NB4 (cell line): ENCODE measurements at regions not wholly inside any gene's neighbourhood (a gene's known extent, or its start where the extent isn't known, plus 50 kb on each side); places are given as distances from the start of the nearest gene placed in this dataset.

ENCODE experiments used
- DNase-seq: peaks from one replicate; pipeline ENCODE4 v3.0.0; 2010; ENCODE audit warnings: low read depth
- H3K4me3 ChIP-seq: one replicate; pipeline ENCODE4 v1.5.1; 2011; ENCODE audit warnings: mild to moderate bottlenecking, low read depth, low read length, moderate library complexity
- MAX ChIP-seq: IDR thresholded peaks from 2 replicates; pipeline ENCODE4 v1.6.1; 2011; ENCODE audit warnings: low read depth, low read length
- MYC ChIP-seq: IDR thresholded peaks from 2 replicates; pipeline ENCODE4 v1.6.1; 2011; ENCODE audit warnings: low read depth, low read length
- POLR2A ChIP-seq: IDR thresholded peaks from 2 replicates; pipeline ENCODE4 v1.6.1; 2011; ENCODE audit warnings: mild to moderate bottlenecking; ENCODE audit not compliant: insufficient read length; ENCODE audit errors: extremely low read depth
- TF ChIP-seq, protein P1 (sequence below): IDR thresholded peaks from one replicate; pipeline ENCODE4 v1.5.1; 2012; ENCODE audit warnings: low read depth, low read length

DNA sequence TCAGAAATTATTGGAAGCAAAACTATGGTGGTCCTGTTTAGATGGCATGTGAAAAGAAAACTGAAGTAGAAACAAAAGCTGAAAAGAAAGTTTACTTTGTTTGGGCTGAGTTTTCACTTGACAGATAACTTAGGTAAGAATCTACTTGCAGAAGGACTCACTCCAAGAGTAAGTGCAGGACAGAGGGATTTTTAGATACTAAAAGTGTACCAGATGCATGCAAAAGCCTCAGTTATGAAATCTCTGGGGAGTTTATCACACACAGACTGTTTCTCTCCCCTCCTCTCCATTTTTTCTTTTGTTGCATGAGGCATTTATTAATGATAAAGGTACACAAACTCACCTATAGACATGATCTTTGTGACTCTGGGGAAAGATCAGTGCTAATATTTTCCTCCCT lies 127.5 kb upstream of the GIMD1 start:
- DNase-seq = peak; percentile 30
- TF ChIP-seq, protein P1, sequence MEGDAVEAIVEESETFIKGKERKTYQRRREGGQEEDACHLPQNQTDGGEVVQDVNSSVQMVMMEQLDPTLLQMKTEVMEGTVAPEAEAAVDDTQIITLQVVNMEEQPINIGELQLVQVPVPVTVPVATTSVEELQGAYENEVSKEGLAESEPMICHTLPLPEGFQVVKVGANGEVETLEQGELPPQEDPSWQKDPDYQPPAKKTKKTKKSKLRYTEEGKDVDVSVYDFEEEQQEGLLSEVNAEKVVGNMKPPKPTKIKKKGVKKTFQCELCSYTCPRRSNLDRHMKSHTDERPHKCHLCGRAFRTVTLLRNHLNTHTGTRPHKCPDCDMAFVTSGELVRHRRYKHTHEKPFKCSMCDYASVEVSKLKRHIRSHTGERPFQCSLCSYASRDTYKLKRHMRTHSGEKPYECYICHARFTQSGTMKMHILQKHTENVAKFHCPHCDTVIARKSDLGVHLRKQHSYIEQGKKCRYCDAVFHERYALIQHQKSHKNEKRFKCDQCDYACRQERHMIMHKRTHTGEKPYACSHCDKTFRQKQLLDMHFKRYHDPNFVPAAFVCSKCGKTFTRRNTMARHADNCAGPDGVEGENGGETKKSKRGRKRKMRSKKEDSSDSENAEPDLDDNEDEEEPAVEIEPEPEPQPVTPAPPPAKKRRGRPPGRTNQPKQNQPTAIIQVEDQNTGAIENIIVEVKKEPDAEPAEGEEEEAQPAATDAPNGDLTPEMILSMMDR = no peak
- no peak for TF ChIP-seq POLR2A
- TF ChIP-seq MAX = no peak
- no peak for TF ChIP-seq MYC
- H3K4me3 ChIP-seq = peak overlapping the region; percentile 10

DNA sequence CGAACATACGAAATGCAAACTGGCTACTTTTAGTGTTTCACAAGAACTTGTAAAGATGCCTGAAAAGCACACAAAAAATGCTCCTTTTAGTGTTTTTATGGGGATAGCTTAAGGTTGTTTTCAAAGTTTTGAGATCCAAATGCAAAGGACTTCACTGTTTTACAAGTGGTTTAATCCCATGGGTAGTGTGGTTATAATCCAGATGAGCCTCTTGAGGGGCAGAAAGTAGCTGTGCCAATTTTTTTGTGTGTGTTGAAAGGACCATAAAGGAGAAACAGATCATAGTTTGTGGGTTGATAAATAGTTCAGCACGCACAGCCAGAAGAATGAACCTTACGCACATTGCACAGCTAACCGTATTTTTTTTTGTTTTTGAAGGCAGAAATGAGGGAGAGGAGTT lies 126.9 kb upstream of the GIMD1 start:
- TF ChIP-seq POLR2A (no peak), MAX (no peak), MYC (no peak)
- TF ChIP-seq, protein P1 = no peak
- DNase-seq = peak; percentile 63
- no peak overlapping the region for H3K4me3 ChIP-seq

DNA sequence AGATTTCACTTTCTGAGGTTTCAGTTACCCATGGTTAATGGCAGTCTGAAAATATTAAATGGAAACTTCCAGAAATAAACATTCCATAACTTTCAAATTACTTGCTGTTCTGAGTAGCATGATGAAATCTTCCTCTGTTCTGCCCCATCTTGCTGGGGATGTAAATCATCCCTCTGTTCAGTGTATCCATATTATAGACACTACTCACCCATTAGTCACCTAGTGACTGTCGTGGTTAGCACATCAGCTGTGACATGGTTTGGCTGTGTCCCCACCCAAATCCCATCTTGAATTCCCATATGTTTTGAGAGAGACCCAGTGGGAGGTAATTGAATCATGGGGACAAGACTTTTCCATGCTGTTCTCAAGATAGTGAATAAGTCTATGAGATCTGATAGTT lies 125.5 kb upstream of the GIMD1 start:
- H3K4me3 ChIP-seq = no peak overlapping the region
- TF ChIP-seq, protein P1 = no peak
- TF ChIP-seq MAX (no peak), POLR2A (no peak), MYC (no peak)
- no peak for DNase-seq

- H3K4me3 ChIP-seq = no peak overlapping the region
- no peak for DNase-seq
- TF ChIP-seq MAX = no peak
- TF ChIP-seq POLR2A = no peak
- TF ChIP-seq, protein P1 = no peak
- TF ChIP-seq MYC = no peak
Observed at GRCh38 chr4:106493086-106493485, 124.5 kb upstream of the GIMD1 start.

DNA sequence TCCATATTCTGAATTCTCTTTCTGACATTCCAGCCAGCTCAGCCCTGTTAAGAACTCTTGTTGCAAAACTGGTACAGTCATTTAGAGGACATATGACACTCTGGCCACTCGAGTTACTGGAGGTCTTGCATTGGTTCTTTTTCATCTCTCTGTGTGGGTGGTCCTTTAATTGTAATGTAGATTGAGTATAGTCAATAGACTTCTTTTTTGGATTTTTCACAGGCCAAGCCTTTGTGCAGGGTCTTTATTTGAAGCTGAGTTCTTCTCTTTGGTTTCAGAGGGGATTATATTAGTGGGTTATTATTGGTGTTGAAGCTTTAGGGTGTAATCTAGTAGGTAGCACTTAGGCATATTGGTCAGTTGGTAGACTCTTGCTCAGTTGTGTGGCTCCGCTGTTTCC lies 118.0 kb upstream of the GIMD1 start:
- H3K4me3 ChIP-seq = no peak overlapping the region
- TF ChIP-seq, protein P1 = no peak
- TF ChIP-seq MAX = no peak
- TF ChIP-seq MYC = no peak
- TF ChIP-seq POLR2A = no peak

GRCh38 chr4:106481801-106482200 lies 113.2 kb upstream of the GIMD1 start:
- TF ChIP-seq POLR2A (no peak), MAX (no peak), MYC (no peak)
- TF ChIP-seq, protein P1 = no peak
- H3K4me3 ChIP-seq = no peak overlapping the region
- no peak for DNase-seq

More for the DNA sequence above, 118.0 kb upstream of the GIMD1 start:
- no peak for DNase-seq
